ENCODE measurements at regions not wholly inside any gene's neighbourhood (a gene's known extent, or its start where the extent isn't known, plus 50 kb on each side); places are given as distances from the start of the nearest gene placed in this dataset.

GRCh38 chr1:173267453-173267945 is 60.4 kb upstream of the TNFSF4 start:
- BruUV-seq (replicated peaks): no TSS peak
- Histone ChIP-seq H3K9ac (ENCODE audit: control insufficient read depth, insufficient read depth, low read length) (no peak overlapping the region), H3K27ac (ENCODE audit: control insufficient read depth, insufficient read depth) (no peak overlapping the region), H2AFZ (ENCODE audit: control insufficient read depth, low read depth, low read length) (no peak overlapping the region), H3K27me3 (replicated peaks in 1 of 2; ENCODE audit: control insufficient read depth in 2 of 2, insufficient read depth in 2 of 2, low read length in 1 of 2) (no peaks in the 10 kb centered on the region), H3K9me3 (replicated peaks; ENCODE audit: control insufficient read depth, insufficient read depth, low read length) (no peaks in the 10 kb centered on the region; the same call in 2 of the 3 replicates), H3K36me3 (ENCODE audit: control insufficient read depth in 2 of 2, insufficient read depth in 2 of 2, low read length in 1 of 2) (no peaks in the 10 kb centered on the region), H3K4me1 (ENCODE audit: control insufficient read depth, insufficient read depth, low read length) (no peaks in the 10 kb centered on the region; the same call in 1 of the 2 replicates), H3K4me2 (ENCODE audit: control insufficient read depth, insufficient read depth) (no peak overlapping the region), H3K4me3 (no peak overlapping the region), H3K79me2 (ENCODE audit: control insufficient read depth, insufficient read depth, low read length) (no peaks in the 10 kb centered on the region), H4K20me1 (ENCODE audit: control insufficient read depth, insufficient read depth) (no peaks in the 10 kb centered on the region)
- POLR2A ChIA-PET: no interaction called here
- SMC1A ChIA-PET (ENCODE audit: uncharacterized antibody, unreplicated experiment): interaction anchor here (0.8 to 3.9 kb wide), 9 partner anchors 9 to 448 kb away, joined by 3 to 11 read pairs (median 5); no protein-coding TSS in a partner anchor
- WGBS (ENCODE audit: insufficient coverage, insufficient replicate concordance, low lambda C conversion rate, missing lambda C conversion rate): 9% methylated on average over 2 of the region's 2 CpGs
- intact Hi-C loops (cut with micrococcal nuclease; ENCODE audit: unreplicated experiment): no loop called here
- DNase-seq (ENCODE audit: low read depth, low spot score) (peak; percentile 16), ATAC-seq (peak; percentile 88), FAIRE-seq (no peak)
- in situ Hi-C loops (cut with MboI): no loop called here
- RAD21 ChIA-PET (ENCODE audit: unreplicated experiment): interaction anchor here (1.0 to 1.1 kb wide), 2 partner anchors 9 to 12 kb away, joined by 3 to 4 read pairs; no protein-coding TSS in a partner anchor
- CTCF ChIA-PET: interaction anchor here (0.8 to 1.7 kb wide), 9 partner anchors 9 to 152 kb away, joined by 3 to 5 read pairs (median 3); no protein-coding TSS in a partner anchor
- no peak for TF ChIP-seq CREM (IDR thresholded peaks at IDR 0.05; ENCODE audit: low read depth)
- 0 out of 2 replicates have a peak, but pooled peaks have one; percentile 17 for TF ChIP-seq ATF7 (IDR thresholded peaks at IDR 0.05; ENCODE audit: low read depth)
- peak; percentile 51 for TF ChIP-seq IKZF1 (conservative IDR thresholded peaks at IDR 0.05)
- TF ChIP-seq EP300 (IDR thresholded peaks at IDR 0.05; ENCODE audit: borderline replicate concordance in 1 of 2, control insufficient read depth in 1 of 2, low read depth in 2 of 2, low read length in 2 of 2): no peak
- TF ChIP-seq NFIC (IDR thresholded peaks at IDR 0.05; ENCODE audit: low read depth, low read length): peak; percentile 66; the same call in 1 of the 2 replicates
- no peak for TF ChIP-seq ETV6 (conservative IDR thresholded peaks at IDR 0.05 in 1 of 2, IDR thresholded peaks at IDR 0.05 in 1 of 2; ENCODE audit: borderline replicate concordance in 1 of 2, low read depth in 1 of 2)
- TF ChIP-seq ATF3 (IDR thresholded peaks at IDR 0.05; ENCODE audit: borderline replicate concordance, extremely low read depth, low read depth, low read length): no peak
- TF ChIP-seq NR2F1 (conservative IDR thresholded peaks at IDR 0.05): peak; percentile 59; the same call in 1 of the 2 replicates
- peak; percentile 83 for TF ChIP-seq MTA2 (IDR thresholded peaks at IDR 0.05; ENCODE audit: low read depth)
- peak; percentile 61; the same call in 1 of the 2 replicates for TF ChIP-seq BCL11A (IDR thresholded peaks at IDR 0.05; ENCODE audit: low read depth, low read length)
- TF ChIP-seq RELB (IDR thresholded peaks at IDR 0.05; ENCODE audit: low read depth): peak; percentile 40; the same call in 1 of the 2 replicates
- TF ChIP-seq MEF2B (IDR thresholded peaks at IDR 0.05; ENCODE audit: partially characterized antibody, poor library complexity, severe bottlenecking): peak; percentile 77
- TF ChIP-seq BHLHE40 (IDR thresholded peaks at IDR 0.05; ENCODE audit: borderline replicate concordance in 1 of 2, low read depth in 2 of 2, low read length in 1 of 2): 0 out of 4 replicates have a peak, but pooled peaks of 1 of the 2 experiments have one; percentile 9
- no peak for TF ChIP-seq ZNF622 (IDR thresholded peaks at IDR 0.05)
- peak; percentile 79 for TF ChIP-seq RUNX3 (IDR thresholded peaks at IDR 0.05; ENCODE audit: low read length)
- TF ChIP-seq JUNB (IDR thresholded peaks at IDR 0.05): peak; percentile 46; the same call in 1 of the 2 replicates
- no peak; the same call in none of the 2 replicates for TF ChIP-seq DPF2 (IDR thresholded peaks at IDR 0.05)
- TF ChIP-seq ZNF24 (IDR thresholded peaks at IDR 0.05): no peak
- TF ChIP-seq POLR2A (IDR thresholded peaks at IDR 0.05; ENCODE audit: low read depth, low read length): no peak
- no peak for TF ChIP-seq TARDBP (IDR thresholded peaks at IDR 0.05; ENCODE audit: borderline replicate concordance)
- no peak for TF ChIP-seq IRF4 (IDR thresholded peaks at IDR 0.05; ENCODE audit: low read depth, low read length)
- no peak for TF ChIP-seq RELA (IDR thresholded peaks at IDR 0.05; ENCODE audit: borderline replicate concordance, partially characterized antibody)
- TF ChIP-seq CBFB (IDR thresholded peaks at IDR 0.05; ENCODE audit: low read depth): 0 out of 2 replicates have a peak, but pooled peaks have one; percentile 33
- TF ChIP-seq CHD4 (IDR thresholded peaks at IDR 0.05): no peak

All from GM12878 (cell line).